ENCODE measurements at regions not wholly inside any gene's neighbourhood (a gene's known extent, or its start where the extent isn't known, plus 50 kb on each side); places are given as distances from the start of the nearest gene placed in this dataset.
A peak's percentile ranks its signal among the peaks of the same experiment; 100 is the strongest.

DNA sequence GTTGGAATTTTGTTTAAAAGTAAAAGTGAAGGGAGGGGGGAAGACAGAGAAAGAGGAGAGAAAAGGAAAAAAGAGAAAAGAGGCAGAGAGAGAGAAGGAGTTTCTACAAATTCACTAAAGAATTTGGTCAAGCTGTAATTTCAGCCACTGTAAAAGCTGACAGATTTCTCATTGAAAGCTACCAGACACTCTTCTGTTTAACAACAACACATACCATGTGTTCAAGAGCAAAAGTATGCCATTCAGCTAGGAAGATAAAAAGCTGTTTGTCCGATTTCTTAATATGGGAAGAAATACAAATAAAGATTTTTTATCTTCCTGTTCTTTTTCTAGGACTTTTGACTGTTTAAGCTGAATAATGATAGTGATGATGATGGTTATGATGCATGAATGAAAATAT lies 204.8 kb upstream of the RSPO3 start:
- intact Hi-C loops (cut with DNase I): no loop called here
- ATAC-seq (no peak), DNase-seq (ENCODE audit: missing footprints) (no peak)

DNA sequence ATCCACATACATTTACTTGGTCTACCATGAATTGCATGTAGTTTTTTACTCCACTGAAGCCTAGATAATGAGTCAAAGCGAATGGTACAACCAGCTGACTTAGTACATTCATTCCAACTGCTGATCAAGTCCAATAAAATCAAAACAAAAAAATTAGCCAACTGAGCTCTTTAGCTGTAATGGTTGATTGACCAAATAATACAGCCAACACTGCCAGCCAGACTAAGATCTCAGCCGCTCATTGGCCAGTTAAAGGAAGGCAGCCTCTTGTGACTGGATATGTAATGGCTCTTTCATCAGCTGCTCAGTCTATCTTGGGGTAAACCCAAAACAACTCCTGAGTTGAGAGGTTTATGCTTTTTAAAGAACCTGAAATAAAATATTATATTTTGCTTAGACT lies 204.3 kb upstream of the RSPO3 start:
- ATAC-seq: no peak
- intact Hi-C loops (cut with DNase I): no loop called here
- no peak for DNase-seq (ENCODE audit: missing footprints)

DNA sequence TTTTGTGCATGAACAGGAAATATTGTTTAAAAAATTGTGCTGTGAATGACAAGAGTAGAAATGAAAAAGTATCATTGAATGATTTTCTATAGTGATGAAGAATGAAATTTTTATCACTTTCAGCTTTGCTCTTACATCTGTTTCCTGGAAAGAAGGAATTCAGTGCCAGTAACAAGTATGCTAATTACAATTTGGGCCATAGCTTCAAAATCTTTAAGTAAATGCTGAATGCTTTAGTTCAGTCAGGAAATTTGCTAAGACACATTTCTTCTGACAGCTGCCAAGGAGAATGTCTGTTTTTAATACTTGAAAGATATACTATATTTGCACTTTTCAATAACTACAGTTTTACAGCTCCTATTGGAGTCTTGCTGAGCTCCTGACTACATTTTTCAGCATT lies 203.7 kb upstream of the RSPO3 start:
- intact Hi-C loops (cut with DNase I): no loop called here
- DNase-seq (ENCODE audit: missing footprints) (no peak), ATAC-seq (no peak)

DNA sequence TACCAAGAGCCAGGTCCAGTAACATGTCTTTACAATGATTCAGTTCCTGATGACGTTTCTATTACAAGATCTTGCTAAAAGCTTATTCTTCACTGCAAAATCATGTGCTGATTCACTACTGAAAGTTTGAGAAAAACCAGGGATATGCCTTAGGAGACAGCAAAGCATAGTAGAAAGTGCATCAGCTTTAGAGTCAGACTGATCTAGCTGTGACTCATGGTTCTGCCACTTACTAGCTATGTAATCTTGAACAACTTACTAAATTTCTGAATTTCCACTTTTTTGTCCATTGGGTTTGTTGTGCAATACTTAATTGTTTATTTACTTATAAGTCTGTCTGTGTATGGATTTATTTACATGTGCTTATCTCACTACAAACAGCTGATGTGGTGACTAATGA lies 198.5 kb upstream of the RSPO3 start:
- no peak for DNase-seq (ENCODE audit: missing footprints)
- no peak for ATAC-seq
- intact Hi-C loops (cut with DNase I): no loop called here

DNA sequence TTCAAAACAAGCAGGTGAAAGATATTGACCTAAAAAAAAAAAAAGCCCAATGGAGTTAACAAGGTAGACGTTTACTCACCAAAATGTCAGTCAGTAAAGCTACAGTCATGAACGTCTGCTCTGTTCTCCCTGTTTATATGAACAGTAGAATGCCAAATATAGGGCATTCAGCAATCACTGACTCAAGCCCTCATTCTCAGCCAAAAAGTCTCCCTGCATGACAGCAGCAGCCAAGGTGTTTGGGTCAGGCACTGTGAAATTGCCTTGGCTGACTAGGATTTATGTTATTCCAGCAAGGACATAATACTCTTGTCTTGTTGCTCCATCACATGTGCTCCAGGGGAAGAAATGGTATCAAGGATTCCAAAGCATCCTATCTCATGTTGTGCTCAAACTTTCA lies 194.7 kb upstream of the RSPO3 start:
- intact Hi-C loops (cut with DNase I): no loop called here
- DNase-seq (ENCODE audit: missing footprints) (no peak), ATAC-seq (no peak)

DNA sequence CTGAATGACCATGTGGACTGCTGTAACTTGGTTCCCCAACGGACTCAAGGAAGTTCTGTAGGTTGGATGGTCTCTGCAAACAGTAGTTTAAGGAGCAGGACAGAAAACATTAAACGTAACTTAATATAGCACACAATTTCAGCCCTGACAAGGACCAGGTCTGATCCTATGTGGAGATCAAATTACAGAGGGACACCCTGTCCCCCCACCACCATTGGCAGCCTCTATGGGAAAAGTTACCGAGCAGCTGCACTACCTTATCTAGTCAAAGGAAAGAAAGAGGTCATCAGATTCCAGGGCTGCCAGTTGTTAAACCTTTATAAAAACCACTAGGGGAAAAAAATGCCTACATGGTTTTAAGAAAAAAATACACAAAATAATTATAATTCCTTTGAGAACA lies 191.5 kb upstream of the RSPO3 start:
- ATAC-seq (no peak), DNase-seq (ENCODE audit: missing footprints) (peak; percentile 17)
- intact Hi-C loops (cut with DNase I): no loop called here

DNA sequence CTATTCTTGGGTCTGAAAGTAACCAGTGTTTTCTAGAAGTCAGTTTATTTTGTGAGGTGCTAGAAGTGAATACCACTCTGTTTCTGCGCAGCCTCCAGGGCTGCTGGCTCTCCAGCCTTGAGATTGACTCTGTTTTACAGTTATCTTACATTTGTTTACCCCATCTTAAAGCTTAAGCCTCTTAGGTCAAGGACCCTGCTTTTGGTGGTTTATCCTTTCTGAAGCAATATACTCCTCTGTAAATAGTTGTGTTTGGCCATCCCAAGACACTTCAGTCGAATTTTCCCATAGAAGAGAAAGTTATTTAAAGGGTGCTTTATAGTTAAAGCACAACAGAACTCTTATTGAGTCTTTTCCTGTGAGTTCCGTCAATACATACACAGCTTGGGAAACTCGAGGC lies 190.6 kb upstream of the RSPO3 start:
- ATAC-seq: no peak
- DNase-seq (ENCODE audit: missing footprints): no peak
- intact Hi-C loops (cut with DNase I): no loop called here

DNA sequence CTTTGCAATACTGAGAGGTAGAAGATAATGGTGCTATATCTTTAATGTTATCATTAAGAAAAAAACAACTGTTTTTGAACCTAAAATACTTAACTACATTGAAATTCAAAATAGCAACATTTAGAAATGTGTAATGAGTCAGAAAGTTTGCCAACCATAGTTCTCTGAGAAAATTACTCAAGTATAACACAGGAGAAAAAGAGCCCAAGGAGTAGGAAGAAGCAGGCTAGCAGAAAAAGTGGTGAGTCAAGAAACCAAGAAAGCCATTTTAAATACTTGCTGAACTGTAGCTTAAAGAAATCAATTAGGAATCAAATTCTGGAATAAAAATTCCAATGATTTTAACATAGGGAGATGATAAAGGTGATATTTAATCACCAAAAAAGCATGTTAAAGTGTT lies 181.0 kb upstream of the RSPO3 start:
- intact Hi-C loops (cut with DNase I): no loop called here
- ATAC-seq (no peak), DNase-seq (ENCODE audit: missing footprints) (no peak)

DNA sequence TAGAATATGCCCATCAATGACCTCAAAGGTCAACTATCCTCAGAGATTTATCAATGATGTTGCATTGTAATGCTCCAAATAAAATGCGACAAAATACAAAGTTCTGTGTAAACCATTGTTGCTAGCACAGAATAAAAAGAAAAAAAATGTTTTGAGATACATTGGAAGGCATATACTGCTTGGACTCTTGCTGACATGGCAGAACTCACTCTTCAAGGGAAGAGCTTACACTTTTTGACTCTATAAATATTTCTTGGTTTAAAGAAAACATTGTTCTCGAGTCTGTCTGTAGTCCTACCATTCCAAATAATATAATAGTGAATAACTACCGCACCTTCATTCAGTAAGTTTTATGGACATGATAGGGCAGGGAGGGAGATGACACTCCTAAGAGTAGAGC lies 178.7 kb upstream of the RSPO3 start:
- ATAC-seq (no peak), DNase-seq (ENCODE audit: missing footprints) (no peak)
- intact Hi-C loops (cut with DNase I): no loop called here

DNA sequence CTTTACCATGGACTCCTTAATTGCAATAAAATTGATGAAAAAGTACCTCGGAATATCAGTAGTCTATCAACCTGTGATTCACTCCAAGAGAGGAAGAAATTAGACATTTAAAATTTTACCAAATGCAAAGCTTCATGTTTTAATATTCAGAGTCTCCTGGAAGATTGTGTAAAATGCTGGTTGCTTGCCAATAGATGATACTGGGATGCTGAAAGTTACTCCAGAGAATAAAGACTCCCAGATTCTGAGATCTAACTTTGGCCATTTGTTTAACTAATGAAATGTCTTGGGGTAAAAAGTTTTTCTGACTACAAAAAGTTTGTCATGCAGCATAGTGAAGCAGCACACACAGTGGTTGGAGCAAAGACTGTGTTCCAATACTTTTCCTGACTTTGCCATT lies 176.7 kb upstream of the RSPO3 start:
- ATAC-seq (no peak), DNase-seq (ENCODE audit: missing footprints) (no peak)
- intact Hi-C loops (cut with DNase I): no loop called here

DNA sequence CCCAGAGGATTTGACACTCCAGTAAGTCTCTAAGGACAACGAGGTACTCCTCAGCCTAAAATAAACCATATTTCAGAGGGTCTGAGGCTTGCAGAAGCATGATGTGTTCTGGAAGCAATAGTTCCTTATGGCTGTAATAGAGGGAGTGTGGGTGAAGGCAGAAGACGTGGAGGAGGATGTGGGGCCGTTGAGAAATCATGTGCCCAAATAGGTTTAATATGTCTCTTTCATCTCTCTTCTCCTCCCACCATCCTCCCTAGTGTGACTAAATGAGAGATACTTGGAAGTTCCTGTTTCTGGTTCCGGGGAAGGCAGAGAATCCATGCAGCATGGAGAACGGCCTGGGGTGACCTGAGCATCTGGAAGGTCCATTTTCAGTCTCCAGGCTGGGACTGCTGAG lies 174.0 kb upstream of the RSPO3 start:
- intact Hi-C loops (cut with DNase I): no loop called here
- ATAC-seq: no peak
- DNase-seq (ENCODE audit: missing footprints): no peak

DNA sequence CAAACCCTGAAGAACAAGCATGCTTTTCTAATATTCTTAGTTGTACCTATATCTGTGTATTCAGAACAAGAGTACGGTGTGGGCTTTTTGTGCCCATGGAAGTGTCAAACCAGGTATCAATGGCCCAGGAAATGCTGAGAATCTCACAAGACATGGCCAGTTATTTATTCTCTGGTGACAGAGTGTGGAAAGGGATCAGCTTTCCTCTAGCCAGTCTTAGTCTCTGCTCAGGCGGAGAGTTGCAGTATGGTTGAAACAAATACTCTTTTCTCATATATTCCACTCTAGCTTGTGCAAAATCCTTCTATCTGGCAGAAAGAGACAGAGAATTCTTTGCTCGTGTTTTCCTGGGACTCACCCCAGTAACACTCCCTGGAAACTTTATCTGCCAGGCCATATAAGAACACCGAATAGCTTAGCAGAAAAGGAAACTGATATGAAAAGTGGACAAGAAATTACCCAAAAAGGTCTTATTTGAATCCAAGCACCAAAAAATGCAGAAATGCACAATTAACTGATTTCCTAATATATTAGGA lies 173.3 kb upstream of the RSPO3 start:
- DNase-seq (ENCODE audit: missing footprints) (no peak), ATAC-seq (no peak)
- intact Hi-C loops (cut with DNase I): no loop called here

DNA sequence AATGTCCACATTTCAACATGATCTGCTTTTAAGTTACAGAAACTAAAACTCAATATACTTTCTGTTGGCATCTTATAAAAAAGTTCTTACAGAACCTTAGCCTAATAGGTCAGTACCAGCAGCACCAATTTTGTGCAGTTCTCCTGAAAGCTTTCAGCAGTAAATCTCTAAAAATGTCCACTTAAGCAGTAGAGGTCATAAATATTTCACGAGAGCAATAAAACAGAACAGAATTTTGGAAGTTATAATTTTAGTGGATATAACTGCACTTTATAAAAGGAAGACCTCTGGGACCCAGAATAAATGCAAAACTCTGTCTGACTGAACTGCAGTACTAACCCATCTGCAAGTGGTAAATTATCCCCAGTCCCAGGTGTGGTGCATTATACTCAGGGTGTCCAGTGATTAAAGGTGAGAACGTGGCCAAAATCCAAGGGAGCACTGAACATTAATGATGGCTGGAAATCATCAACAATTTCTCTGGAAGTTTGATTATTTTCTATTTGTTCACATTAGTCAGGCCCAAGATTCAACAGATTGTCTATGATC lies 172.6 kb upstream of the RSPO3 start:
- intact Hi-C loops (cut with DNase I): no loop called here
- ATAC-seq (no peak), DNase-seq (ENCODE audit: missing footprints) (no peak)

DNA sequence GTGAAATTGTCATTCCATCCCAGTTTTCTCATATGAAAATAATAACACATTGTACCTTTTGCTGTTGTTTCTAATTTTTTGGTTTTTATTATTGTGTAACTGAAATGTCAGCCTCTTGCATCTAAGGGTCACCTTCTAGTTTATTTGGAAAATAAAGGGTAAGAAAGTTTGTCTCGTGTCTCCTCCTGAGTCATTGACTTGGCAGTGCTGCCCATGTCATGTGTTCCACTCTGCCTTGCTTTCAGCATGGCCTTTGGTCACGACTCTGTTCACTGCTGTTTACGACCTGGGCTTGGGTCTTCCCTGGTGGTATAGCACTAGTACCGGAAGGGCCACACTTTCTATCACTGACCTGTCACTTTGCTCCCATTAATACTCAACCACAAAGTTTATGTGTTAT lies 171.4 kb upstream of the RSPO3 start:
- intact Hi-C loops (cut with DNase I): no loop called here
- no peak for DNase-seq (ENCODE audit: missing footprints)

DNA sequence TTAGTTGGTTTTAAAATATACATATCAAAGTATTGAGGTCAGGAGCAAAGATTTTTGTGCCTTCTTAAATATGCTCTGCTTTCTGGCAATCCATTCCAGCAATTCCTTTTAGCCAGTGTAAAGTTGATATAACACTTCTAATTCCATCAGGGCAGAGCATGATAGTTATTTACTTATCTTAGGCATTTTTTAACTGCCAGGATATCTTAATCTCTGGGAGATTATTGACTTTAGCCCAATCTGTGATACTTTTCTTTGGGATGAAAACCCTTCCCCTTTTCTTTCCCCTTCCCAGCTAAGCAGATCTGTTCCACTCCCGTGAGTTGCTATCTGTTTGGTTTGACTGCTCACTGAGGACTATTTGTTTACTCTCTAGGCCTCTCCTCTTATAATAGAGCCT lies 168.7 kb upstream of the RSPO3 start:
- intact Hi-C loops (cut with DNase I): no loop called here
- ATAC-seq: no peak
- no peak for DNase-seq (ENCODE audit: missing footprints)

More for the DNA sequence above, 171.4 kb upstream of the RSPO3 start:
- ATAC-seq: no peak

DNA sequence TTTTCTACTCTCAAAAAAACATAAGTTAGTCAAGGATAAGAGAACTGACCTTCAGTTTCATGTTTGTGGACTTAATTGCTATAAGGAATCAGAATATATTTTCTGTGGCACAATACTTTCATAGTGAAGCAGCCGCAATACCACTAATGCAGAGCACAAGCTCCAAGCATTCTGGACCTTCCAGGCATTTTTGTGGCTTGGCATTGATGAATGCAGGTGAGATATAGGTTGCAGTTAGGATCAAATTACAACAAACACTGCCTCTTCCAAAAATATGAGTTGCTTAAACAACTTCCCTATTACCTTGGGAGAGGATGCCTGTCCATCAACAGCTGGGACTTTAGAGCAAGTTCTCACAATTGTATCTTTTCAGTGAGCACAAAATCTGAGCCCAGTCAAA lies 162.8 kb upstream of the RSPO3 start:
- intact Hi-C loops (cut with DNase I): no loop called here
- ATAC-seq (no peak), DNase-seq (ENCODE audit: missing footprints) (no peak)

DNA sequence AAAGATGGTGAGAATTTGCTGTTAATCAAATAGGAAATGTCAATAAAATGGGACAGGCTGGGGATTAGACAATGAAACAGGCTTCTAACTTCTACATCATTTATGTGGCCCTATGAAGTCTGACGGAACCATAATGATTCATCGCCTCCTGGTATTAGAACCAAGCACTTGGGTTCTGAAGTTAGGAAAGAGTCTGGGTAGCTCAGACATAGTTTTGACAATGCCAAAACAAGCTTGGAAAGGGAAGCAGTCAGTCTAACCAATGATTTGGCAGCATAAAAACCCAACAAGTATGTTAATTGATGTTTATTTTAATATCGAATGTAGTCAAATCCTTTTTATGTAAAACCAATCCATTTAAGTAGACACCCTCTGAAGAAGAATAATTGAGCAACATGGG lies 160.8 kb upstream of the RSPO3 start:
- ATAC-seq (no peak), DNase-seq (ENCODE audit: missing footprints) (no peak)
- intact Hi-C loops (cut with DNase I): no loop called here

DNA sequence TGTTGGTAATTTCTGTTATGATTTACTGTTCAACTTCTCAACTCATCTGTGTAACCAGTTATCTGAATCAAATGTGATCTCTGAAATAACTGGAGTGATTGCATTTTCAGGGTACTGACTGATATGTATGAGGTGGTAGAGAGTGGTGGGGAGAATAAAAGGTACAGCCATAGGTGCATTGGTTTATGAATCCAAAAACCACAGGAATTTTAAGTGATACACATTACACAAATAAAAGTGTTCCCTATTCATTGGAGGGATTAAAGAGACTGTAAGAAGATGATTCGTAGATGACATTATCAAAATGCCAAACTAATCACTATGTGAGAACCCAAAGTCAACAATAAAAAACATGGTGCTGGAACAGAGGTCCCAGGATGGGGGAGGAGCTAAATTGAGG lies 158.7 kb upstream of the RSPO3 start:
- DNase-seq (ENCODE audit: missing footprints) (no peak), ATAC-seq (no peak)
- intact Hi-C loops (cut with DNase I): no loop called here

DNA sequence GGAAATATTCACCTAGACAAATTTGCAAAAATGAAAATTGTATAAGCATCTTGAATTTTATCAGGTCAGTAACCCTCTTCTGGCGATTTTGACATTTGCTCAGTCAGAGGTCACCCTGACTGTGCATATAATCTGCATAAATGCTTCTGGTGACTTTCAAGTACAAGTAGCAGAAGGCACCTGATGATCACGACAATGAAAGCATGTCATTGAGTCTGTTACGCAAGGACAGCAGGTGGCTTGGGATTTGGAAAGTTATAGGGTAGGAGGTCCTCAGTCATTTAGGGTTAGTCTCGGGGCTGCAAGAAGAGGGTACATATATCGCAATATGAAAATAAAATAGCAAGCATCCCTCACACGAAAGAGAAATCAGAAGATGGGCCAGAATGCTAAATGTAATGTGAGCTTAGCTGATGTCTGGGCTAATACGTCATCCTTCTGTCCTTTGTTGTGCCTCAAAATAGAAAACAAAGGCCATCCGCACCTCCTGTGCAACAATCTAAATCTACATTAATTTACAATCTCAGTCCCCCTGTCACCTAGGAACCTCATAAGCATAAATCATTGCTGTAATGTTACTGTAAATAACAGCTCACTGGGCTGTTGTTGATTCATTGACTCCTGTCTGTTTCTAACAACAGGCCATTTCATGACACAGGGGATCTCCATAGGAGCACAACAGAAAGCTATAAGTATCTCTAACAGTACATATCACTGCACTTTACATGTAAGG lies 155.2 kb upstream of the RSPO3 start:
- intact Hi-C loops (cut with DNase I): no loop called here
- ATAC-seq: no peak
- DNase-seq (ENCODE audit: missing footprints): no peak

DNA sequence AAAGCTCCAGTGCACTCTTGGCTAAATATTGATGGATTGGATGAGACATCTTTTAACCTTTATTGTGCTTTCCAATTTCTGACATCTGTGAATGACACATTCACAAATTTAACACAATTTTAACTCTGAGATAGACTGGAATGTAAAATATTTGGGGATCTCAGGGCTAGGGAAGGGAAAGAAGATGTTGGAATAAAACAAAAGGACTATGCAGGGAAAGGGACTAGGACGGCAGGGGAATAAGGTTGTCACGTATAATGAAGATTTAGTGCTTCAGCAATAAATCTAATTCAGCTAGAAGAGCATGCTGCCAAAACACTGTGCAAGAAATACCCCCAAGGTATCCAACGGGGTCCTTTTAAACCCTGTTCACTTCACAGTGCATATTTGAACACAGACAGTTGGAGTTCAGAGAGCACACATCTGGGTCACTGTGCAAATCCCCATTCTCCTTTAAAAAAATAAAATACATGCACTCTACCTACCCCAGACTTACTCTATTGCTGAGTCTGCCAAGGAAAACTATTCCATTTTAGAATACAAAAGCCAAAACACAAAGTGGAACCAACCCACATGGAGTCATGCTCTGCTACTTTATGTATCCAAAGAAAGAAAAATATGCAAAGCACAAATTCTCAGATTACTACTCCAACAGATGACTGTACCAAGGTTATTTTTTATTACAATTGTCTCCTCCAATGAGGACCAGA lies 151.0 kb upstream of the RSPO3 start:
- no peak for ATAC-seq
- DNase-seq (ENCODE audit: missing footprints): no peak
- intact Hi-C loops (cut with DNase I): no loop called here

Measured in Right ventricle myocardium inferior (tissue), 1 donor.